Fibroblast of upper back skin (primary cell): ENCODE measurements at regions not wholly inside any gene's neighbourhood (a gene's known extent, or its start where the extent isn't known, plus 50 kb on each side); places are given as distances from the start of the nearest gene placed in this dataset.

Source experiments
- DNase-seq: peaks from one replicate; pipeline ENCODE4 v3.0.0-alpha.2; 2013

DNA sequence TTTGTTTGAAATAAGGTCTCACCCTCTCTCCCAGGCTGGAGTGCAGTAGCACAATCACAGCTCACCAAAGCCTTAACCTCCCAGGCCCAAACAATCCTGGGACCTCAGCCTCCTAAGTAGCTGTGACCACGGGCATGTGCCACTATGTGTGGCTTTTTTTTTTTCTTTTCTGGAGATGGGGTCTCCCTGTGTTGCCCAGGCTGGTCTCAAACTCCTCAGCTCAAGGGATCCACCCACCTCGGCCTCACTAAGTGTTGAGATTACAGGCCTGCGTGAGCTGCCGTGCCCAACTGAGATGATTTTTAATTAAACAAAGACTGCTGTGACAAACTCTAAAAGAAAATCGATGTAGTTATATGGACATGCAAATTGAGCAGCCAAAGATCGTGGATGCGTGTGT lies 768.4 kb upstream of the ADGRL2 start:
- DNase-seq = no peak

DNA sequence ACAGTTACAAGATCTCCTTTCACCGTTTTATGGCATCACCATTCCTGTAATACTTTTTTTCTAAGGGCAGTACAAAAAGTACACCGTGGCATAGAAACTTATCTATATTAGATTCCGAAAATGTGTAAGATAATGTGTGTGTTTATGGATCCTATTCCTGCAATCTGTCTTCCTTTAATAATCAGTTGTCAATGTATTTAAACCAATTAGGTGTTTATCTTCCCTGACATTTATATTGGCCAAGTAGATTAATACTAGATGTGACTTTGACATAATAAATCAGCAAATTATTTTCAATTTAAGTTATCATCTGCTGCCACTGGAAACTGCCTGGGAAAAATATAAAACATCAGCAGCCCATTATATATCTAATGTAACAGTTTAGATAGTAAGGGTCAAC lies 770.3 kb upstream of the ADGRL2 start:
- no peak for DNase-seq

DNA sequence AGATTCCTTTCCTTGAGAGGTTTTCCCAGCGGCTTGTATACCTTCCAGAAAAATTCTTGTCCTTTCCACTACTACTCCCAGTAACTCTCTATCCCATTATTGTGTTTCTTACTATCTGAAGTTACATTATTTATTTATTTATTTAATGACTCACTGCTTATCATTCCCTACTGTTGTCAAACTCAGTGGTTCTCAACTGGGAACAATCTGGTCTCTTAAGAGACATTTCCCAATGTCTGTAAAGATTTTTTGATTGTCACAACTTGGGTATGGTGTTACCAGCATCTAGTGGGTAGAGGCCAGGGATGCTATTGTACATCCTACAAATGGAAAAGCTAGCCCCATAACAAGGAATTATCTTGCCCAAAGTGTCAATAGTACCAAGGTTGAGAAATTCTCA lies 771.5 kb upstream of the ADGRL2 start:
- no peak for DNase-seq

DNA sequence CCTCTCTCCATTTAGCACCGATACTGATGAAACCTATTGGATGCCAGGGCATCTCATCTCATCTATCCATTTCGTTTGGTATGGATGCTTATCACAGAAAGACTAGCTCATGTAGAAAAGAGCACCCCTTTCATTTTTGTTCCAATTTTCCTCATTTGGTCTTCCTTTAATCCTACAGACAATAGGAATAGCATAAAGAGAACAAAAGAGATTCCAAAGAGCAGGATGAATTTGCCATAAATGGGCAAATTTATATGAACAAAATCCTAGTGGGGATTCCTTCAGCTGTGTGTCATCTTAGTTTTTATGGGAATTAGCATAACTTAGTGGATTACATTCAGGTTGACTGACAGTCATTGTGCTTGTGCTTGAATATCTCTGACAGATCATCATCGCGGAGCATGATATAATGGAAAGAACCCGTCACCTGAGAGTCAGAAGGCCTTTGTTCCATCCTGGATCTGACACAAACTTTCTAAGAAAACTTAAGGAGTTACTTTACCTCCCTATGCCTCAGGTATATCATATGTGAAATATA lies 777.5 kb upstream of the ADGRL2 start:
- peak; percentile 19 for DNase-seq

DNA sequence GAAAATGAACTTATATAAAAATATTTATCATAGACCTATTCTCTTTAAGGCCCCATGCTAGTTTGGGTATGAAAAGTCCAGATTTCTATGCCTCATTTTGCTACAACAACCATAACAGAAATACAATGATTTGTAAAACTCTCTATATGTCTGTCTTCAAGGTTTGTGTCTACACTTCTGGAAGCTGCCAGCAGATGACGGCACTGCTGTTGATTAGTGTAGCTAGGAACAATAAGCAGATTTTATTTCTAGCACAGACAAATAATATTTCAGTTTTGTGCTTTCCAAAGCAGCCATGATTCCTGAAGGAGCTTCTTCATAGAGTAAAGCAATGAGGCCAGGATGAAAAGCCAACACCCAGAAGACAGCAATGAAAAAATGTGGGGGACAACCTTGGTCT lies 779.6 kb upstream of the ADGRL2 start:
- DNase-seq = peak; percentile 26

DNA sequence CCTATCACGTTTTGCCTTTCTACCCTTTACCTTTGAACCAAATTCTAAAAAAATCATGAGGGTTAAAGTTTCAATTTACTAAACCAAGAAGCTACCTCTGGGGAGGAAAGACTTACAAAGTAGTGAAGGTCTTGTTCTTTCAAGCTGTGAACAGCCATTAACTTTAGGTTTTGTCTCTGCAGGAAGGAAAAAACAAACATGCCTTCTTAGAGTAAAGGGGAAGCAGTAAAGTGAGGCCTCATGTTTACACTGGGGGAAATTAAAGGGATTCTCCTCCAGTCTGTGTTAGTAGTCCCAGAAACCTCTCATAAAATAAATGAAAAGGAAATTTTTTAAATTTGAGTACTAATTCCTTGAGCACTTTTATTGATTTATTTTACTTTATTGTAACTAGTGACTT lies 780.2 kb upstream of the ADGRL2 start:
- DNase-seq = no peak

DNA sequence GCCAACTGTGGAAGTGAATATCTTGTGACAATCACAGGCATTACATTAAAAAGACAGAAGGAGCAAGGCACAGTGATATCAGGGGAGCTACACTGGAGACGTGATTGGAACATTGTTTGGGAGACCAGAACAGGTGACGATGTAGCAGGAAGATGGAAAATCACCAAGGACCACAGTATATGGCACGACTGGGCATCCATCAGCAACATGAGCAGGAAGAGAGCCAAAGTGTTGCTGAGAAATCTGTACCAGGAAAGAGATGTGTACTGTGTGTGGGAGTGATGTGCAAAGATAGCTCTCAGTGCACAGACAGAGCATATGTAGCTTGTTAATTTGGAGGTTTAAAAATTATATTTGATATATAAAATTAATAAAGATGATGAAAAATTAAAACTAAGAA lies 790.6 kb upstream of the ADGRL2 start:
- no peak for DNase-seq

DNA sequence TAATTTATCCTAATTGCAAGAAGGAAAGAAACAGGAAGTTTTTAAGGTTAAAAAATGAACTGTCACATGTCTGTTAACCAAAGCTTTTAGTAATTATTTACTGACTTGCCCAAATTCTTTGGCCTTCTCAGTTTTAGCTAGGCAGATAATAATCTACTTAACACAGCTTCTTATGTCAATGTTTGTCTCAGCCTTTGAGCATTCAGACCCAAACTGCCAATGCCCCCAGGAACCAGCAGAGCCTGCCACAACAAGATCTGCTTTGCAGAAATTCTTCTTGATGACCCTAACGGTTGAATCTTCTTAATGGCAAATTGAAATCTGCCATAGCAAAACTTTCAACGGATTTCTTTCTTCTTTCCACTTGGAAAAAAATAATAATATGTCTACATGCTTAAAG lies 792.4 kb upstream of the ADGRL2 start:
- no peak for DNase-seq

DNA sequence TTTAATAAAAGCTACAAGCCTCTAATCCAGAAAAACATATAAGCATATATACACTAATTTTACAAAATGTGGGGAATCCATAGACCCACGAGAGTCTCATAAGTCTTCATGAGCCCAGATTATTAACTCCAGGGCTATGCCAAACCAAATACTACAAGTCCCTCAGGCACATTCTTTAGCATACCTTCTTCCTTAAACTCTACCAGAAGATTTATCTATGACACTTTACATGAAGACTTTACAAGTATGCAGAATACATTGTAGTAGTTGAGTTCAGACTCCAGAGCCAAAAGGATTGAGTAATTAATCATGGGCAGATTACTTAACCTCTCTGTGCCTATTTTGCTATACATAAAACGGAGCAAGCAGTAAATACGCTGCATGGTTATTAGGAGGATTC lies 793.7 kb upstream of the ADGRL2 start:
- DNase-seq = peak; percentile 65

DNA sequence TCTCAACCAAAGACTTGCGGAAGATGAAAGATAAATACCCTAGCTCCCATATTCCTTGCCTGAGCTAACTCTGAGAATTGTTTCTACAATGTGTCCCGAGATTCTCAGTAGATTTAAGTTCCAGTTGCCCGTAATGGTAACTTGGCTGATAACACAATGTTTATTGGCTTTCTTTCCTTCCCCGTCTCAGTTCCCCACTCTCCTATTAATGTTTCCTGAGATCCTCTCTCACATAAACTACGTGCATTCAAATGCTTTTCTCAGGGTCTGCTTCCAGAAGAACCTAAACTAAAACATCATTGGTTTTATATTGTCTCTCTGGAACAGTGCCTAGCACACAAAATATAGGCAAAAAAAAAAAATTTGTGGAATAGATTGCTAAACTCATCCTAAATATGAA lies 794.2 kb upstream of the ADGRL2 start:
- DNase-seq = no peak

DNA sequence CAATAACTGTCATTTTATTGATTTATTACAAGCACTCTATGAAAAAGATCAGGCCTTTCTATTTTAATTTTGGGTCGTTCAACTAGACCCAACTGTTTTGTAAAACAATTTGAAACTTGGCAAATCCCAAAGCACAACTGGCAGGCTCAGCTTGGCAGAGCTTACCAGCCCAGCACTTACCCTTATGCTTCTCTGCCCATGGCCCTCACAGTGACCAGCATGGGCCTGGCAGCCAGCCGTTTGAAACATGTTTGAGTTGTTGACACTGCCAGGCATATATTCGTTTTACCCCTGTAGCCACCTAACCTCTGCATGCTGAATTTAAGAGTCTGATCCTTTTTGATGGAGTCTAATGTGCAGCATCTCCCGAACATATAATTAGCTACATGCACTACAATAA lies 796.7 kb upstream of the ADGRL2 start:
- DNase-seq = no peak

DNA sequence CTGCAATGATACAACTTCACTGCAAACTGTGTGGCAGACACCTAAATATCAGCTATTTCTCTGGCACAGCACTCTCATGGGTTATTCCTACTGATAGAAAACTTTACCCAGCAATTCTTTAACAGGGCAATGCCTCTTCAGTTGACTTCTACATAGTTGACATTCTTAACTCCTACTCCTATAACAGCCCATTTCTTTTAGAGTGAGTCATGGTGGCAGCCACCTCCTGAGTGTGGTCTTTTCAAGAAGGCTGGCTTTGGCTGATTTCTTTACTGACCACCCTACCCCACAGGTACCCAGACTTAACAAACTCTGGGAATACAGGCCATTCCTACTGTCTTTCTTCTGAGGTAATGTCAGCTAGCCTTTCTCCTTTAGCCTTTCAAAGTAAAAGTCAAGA lies 805.8 kb upstream of the ADGRL2 start:
- peak; percentile 18 for DNase-seq

DNA sequence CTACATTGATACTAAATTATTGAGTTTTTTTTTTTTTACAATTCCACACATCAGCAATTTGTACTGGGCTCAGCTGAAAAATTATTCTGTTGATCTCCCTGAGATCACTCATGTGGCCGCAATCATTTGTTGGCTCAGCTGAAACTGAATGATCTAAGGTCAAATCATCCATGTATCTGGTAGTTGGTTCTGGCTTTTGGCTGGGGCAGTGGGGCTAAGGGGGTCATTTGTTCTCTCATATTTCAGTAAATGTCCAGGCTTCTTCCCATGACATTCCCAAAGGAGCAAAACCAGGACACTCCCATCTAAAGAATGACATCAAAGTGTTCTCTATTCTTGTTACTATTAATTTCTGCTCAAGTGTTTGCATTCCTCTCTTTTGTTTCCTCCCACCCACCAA lies 806.7 kb upstream of the ADGRL2 start:
- DNase-seq = no peak

DNA sequence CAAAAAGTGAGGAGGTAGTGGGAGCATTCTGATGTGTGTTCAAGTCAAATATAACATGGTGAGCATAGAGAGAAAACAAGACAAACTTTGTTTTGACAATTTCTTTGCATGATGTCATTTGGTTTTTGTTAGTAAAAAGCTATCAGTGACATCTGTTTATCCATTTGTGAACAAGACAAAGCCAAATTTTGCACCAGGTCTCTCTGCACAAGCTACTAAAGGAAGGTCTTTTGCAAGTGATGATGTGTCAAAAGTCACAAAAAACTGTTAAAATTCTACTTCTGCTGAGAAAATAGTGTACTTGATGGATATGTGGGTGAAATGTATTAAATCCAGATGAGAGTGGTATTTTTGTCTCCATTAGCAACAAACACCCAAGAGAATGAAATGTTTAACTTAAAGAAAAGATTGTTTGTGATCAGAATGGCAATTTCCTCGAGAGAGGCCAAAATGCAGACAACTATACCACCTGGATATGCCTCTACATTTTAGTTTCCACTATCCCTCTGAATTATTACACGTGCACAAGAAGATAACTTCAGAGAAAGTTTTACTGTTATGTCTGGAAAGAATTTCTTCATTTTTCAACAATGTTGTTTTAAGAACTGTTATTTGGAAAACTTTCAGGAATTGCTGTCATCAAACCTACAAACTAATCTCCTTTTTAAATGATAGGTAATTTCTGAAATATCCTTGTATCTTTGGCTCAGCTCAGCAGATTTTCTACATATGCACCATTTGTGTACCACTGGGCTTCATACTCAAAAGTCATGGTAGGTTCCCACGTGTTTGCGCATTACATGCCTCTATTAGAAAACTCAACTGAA lies 807.4 kb upstream of the ADGRL2 start:
- peak; percentile 39 for DNase-seq

DNA sequence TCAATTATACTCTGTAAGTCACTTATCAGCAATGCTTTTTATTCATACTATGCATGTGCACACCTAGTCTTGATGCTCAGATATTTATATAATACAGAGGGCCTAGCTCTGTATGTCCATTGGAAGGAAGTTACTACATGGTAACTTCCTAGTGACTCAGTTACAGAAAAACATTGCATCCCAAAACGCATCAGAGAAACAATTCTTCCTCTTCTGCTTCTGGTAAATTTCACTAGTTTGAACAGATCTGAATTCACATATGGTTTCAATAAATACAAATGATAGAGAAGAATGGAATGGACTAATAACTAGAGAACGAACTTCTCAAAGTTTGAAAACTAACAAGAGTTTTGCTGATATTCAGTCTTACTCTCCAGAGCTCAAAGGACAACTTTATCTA lies 811.3 kb upstream of the ADGRL2 start:
- DNase-seq = peak; percentile 58

DNA sequence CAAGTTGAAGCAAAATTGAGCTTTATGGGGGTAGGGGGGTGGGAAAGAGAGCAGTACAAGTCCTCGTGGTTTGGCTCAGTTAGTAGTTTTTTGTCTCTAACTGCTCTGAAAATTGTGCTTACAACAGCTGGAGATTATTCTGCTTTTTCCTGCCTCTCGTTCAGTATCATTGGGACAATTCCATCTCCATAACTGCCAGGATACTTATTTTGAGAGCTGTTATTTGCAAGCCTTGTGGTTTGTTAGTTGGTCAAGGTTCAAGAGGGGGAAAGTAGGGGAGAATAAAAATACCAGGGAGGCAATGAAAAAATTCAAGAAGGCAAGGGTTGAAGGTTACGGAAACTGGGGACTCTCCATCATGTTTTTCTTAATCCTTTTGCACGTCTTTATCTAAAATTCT lies 811.8 kb upstream of the ADGRL2 start:
- peak; percentile 72 for DNase-seq

DNA sequence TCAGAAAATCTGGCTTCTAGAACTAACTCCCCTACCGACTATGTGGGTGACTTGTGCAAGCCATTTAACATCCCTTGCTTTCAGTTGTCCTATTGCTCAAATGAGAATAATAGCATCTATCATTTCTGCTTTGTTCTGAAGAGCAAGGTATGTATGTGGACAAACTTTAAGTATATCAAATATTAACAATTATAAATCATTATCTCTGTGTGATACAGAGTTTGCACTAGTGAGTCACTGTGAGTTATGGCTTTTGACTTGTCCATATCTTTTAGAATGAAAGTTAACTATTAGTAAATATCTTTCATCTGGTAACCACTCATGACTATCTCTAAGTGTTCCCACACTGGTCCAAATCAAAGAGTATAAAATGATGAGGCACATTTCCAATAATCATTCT lies 812.9 kb upstream of the ADGRL2 start:
- peak; percentile 8 for DNase-seq

DNA sequence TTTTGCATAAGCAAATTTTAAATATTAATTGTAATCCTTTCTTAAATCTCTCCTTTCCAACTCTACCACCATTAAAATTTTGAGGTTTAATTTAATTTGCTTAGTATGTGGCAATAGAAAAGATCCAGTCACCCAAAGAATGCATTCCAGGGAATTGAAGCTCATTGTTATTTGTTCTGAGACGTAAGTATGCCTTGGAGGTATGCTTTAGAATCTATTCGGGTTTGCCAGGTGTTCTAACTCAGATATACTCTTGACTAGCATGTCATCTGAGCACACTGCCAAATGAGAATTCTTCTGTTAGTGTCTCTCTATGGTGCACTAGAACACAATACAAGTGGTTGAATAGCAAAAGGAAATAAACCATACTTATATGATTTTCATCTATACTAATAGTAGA lies 813.6 kb upstream of the ADGRL2 start:
- peak; percentile 35 for DNase-seq

DNA sequence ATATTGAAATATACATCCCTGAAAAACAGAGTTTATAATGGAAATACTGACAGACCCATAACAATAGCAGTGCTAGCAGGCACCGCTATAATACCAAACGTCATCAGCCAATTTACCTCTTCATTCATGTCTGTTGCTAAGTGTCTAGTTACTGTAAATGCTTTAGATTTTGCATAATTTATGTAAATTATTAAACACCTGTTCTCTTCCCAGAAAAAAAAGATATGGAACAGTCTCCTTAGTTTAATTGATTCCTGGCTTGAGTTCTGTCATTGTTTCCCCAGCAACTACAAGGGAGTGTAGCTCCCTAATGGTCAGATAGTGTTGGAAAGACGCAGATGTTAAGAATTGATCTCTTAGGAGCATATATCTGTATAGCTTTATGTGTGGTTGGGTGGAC lies 817.9 kb upstream of the ADGRL2 start:
- no peak for DNase-seq

DNA sequence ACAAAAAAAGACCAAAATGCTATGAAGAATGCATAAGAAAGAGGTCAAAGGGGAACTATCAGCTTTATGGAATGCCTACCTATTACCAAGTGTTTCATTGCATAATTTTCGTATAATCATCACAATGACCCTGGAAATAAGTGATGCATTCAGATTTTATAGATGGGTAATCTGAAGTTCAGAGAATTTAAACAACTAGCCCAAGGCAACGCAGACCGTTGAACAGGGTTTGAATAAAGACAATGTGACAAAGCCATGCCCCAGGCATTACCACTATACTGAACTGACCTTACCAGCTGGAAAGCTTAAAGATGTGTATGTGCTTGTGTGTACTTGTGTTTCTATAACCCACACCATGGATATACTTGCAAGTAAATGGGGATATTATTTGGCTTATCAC lies 827.6 kb upstream of the ADGRL2 start:
- DNase-seq = no peak

DNA sequence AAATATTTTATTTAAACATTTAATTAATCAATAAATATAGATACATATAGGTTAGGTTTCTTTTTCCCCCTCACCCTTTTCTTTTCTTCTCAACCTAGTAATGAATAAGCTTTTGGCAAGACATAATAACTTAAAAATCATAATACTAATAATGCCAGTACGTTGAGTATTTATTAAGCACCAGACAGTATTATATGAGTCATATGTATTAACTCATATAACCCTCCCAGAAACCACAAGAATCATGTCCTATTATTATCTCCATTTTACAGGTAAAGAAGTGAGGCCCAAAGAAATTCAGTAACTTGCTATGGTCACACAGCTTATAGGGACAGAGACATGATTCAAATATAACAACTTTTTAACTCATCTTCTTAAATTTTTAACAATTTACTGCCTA lies 834.5 kb upstream of the ADGRL2 start:
- no peak for DNase-seq

DNA sequence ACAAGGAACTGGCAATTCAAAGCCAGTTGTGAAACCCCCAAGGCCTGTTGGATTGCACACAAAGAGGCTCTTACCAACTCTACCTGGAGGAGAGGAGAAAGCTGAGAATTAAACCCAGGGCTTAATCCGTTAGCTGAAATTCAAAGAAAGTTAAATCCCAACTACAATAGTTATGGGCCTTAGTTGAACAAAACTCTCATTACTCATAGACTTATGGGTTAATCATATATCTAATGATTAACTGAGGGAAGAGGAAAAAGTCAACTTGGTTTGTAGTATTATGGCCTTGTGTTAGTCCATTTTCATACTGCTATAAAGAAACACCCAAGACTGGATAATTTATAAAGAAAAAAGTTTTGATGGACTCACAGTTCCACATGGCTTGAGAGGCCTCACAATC lies 838.2 kb upstream of the ADGRL2 start:
- DNase-seq = no peak

DNA sequence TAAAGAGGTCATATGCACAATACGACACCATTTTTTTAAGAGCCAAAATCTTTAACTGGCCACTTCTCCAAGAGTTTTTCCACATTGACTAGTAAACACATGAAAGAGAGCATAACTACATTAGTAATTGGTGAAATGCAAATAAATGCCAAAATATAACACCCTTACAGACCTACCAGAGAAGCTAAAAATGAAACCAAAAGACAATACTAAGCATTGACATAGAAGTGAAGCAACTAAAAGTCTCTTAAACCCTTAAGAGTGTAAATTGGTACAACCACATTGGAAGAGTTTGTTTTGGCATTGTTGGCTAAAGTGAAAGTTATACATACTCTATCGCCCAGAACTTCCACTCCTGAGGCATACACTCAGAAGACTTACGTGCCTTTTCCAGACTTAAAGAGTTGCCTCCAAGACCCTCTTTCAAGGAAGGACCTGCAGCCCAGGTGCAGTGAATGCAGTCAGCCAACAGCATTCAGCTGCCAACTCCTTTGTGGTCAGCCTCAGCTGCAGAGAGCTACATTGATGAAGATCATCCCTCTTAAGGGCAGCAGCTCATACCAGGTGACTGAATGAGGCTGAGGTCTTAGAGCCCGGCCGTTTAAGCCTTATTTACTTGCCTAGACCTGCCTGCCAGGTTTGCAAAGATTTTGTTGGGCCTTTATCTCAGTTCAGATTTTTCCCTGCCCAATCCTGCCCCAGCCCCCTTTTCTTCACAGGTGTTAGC lies 839.1 kb upstream of the ADGRL2 start:
- no peak for DNase-seq

DNA sequence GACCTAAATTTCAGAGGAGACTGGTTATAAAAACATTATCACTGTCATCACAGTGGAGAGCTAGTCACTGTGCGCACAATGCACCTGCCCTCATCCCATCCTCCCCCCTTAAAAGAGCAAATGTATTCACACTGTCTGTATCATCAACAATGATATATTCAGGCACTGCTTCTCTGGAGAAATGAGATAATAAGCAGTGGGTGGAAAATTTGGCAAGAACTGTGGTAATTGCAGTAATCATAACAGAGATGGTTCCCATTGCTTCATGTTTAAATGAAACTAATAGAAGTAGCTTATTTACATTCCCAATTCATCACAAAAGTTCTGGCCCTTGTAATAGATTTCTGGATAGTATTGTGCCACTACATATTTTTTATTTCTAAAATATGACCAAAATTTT lies 867.4 kb upstream of the ADGRL2 start:
- no peak for DNase-seq
